Left ventricle myocardium inferior (tissue), 1 donor: ENCODE measurements at regions not wholly inside any gene's neighbourhood (a gene's known extent, or its start where the extent isn't known, plus 50 kb on each side); places are given as distances from the start of the nearest gene placed in this dataset.

ENCODE experiments used
- DNase-seq: peaks from one replicate; pipeline ENCODE4 v3.0.0-alpha.2; 2020
- H3K27ac ChIP-seq: fragments of 200-600 bp; replicated peaks from 2 replicates; pipeline ENCODE4 v1.8.0; 2021
- H3K27me3 ChIP-seq: fragments of 200-600 bp; 2 replicates; pipeline ENCODE4 v1.8.0; 2021; ENCODE audit warnings: low read depth
- H3K36me3 ChIP-seq: fragments of 200-600 bp; 2 replicates; pipeline ENCODE4 v1.8.0; 2021
- H3K4me1 ChIP-seq: fragments of 200-600 bp; 2 replicates; pipeline ENCODE4 v1.8.0; 2021
- H3K4me3 ChIP-seq: fragments of 200-600 bp; 2 replicates; pipeline ENCODE4 v1.8.0; 2021; ENCODE audit warnings: mild to moderate bottlenecking, moderate library complexity
- H3K9me3 ChIP-seq: fragments of 200-600 bp; replicated peaks from 2 replicates; pipeline ENCODE4 v1.8.0; 2021
- intact Hi-C: fragments of 100-400 bp; cut with micrococcal nuclease; formaldehyde crosslinking; loops from one replicate; pipeline ENCODE4 v1.11.0; 2022
- TF ChIP-seq, protein P1 (sequence below): fragments of 200-600 bp; IDR thresholded peaks from 2 replicates; pipeline ENCODE4 v1.8.0; 2021; ENCODE audit warnings: antibody characterized with exemption, mild to moderate bottlenecking, borderline replicate concordance
- donor health status: DM: no; HTN: yes; CAD: no; lungs with severe emphysema.

DNA sequence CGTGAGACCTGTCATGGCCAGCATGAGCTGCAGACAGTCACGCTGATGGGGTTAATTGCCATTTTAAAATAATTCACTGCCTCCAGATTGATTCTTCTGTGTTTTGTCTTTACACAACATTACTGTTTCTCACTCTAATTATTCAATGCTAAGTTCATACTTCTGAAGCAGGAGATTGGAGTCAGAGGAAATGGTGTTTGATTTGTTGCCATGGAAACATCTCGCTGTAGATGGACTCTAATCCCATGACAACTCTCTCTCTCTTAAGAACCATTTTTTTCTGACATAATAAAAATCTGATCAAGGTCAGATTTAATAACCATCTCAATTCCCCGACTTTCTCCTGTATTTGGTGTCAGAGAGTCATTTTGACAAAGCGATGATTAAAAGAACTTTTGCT, 209.0 kb downstream of the IDS start:
- H3K4me3 ChIP-seq = no peak overlapping the region
- DNase-seq = no peak
- H3K4me1 ChIP-seq = no peaks in the 10 kb centered on the region
- no peaks in the 10 kb centered on the region for H3K27me3 ChIP-seq
- TF ChIP-seq, protein P1, sequence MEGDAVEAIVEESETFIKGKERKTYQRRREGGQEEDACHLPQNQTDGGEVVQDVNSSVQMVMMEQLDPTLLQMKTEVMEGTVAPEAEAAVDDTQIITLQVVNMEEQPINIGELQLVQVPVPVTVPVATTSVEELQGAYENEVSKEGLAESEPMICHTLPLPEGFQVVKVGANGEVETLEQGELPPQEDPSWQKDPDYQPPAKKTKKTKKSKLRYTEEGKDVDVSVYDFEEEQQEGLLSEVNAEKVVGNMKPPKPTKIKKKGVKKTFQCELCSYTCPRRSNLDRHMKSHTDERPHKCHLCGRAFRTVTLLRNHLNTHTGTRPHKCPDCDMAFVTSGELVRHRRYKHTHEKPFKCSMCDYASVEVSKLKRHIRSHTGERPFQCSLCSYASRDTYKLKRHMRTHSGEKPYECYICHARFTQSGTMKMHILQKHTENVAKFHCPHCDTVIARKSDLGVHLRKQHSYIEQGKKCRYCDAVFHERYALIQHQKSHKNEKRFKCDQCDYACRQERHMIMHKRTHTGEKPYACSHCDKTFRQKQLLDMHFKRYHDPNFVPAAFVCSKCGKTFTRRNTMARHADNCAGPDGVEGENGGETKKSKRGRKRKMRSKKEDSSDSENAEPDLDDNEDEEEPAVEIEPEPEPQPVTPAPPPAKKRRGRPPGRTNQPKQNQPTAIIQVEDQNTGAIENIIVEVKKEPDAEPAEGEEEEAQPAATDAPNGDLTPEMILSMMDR = no peak
- H3K36me3 ChIP-seq = no peaks in the 10 kb centered on the region
- intact Hi-C loops = no loop called here
- no peaks in the 10 kb centered on the region for H3K9me3 ChIP-seq
- no peak overlapping the region for H3K27ac ChIP-seq

DNA sequence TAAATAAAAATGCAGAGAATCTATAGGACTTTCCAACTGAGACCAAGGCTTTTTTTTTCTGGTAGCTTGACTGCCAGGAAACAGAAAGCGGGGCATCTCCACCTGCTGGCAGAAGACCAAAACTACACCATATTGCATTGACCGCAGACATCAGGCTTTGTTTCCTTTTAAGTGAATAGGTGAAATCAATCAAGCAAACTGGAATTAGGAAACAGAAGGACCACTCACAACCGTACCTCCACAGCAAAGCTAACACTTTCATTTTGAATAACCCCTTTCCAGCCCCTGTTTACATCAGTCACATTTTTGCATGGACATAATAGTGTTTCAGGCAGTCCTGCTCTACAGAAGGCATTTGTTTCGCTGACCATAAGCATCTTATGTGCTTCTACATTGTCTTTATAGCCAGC, 218.2 kb downstream of the IDS start:
- intact Hi-C loops = no loop called here
- H3K27me3 ChIP-seq = no peaks in the 10 kb centered on the region
- no peak for DNase-seq

DNA sequence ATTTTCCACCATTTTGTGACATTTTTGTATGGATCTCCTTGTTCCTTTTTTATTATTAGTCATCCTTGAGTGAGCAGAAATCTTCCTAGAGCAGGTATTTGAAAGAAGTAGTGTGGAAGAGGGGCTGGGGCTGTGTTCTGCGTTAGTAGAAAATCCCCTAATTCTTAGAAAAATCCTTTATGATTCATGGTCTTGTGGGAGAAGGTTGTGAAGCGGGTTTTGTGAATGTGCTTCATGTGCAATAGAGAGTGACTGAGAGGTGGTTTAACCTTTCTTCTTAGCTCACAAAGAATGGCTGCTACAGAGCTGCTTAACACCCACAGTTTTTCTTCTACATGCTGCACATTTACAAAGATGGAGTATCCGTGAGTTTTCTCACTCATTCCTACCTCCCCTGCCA, 220.5 kb downstream of the IDS start:
- no peaks in the 10 kb centered on the region for H3K9me3 ChIP-seq
- TF ChIP-seq, protein P1 = no peak
- no peak overlapping the region for H3K27ac ChIP-seq
- no peaks in the 10 kb centered on the region for H3K27me3 ChIP-seq
- DNase-seq = no peak
- no peak overlapping the region for H3K4me3 ChIP-seq
- H3K36me3 ChIP-seq = no peaks in the 10 kb centered on the region
- intact Hi-C loops = no loop called here
- H3K4me1 ChIP-seq = no peaks in the 10 kb centered on the region

More for the DNA sequence above, 218.2 kb downstream of the IDS start:
- Histone ChIP-seq H3K9me3 (no peaks in the 10 kb centered on the region), H3K4me1 (no peaks in the 10 kb centered on the region), H3K36me3 (no peaks in the 10 kb centered on the region), H3K4me3 (no peak overlapping the region), H3K27ac (no peak overlapping the region)
- TF ChIP-seq, protein P1 = peak; percentile 63

DNA sequence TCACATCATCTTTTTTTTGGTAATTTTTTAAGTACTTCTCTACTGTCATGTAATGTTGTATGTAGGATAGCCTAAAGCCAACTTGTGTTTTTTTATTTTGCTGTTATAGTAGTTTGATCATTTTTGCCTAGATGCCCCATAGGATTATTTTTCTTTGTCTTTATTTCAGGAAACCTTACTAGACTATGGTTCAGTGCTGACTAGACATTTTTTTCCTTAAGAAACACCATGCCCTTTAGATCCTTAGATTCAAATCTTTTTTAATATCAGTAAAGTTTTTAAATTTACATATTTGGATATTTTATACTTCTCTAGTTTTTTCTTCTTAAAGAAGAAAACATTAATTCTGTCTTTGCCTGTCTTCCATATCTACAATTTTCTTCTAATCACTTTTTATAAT, 221.3 kb downstream of the IDS start:
- Histone ChIP-seq H3K4me1 (no peaks in the 10 kb centered on the region), H3K36me3 (no peaks in the 10 kb centered on the region), H3K4me3 (no peak overlapping the region), H3K27me3 (no peaks in the 10 kb centered on the region), H3K27ac (no peak overlapping the region), H3K9me3 (no peaks in the 10 kb centered on the region)
- no peak for DNase-seq
- intact Hi-C loops = no loop called here
- TF ChIP-seq, protein P1 = no peak

DNA sequence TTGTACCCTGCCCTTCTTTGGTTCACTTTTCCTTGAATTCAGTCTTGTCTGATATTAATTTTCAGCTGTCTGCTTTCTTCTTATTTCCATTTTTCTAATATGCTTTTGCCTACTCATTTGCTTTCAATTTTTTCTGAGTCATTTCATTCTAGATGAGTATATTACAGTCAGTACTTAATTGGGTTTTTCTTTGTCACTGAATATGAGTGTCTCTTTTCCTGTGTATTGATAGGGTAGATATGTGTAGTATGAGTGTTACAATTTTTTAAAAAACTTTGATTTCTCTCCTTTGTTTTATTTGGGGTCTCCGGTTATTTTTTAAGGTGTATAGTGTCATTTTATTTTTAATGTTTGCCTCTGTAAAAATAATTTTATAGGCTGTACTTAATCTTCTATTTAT, 222.2 kb downstream of the IDS start:
- no peak for DNase-seq
- Histone ChIP-seq H3K27ac (no peak overlapping the region), H3K4me3 (no peak overlapping the region), H3K27me3 (no peaks in the 10 kb centered on the region), H3K36me3 (no peaks in the 10 kb centered on the region), H3K9me3 (no peaks in the 10 kb centered on the region), H3K4me1 (no peaks in the 10 kb centered on the region)
- intact Hi-C loops = no loop called here
- TF ChIP-seq, protein P1 = no peak

DNA sequence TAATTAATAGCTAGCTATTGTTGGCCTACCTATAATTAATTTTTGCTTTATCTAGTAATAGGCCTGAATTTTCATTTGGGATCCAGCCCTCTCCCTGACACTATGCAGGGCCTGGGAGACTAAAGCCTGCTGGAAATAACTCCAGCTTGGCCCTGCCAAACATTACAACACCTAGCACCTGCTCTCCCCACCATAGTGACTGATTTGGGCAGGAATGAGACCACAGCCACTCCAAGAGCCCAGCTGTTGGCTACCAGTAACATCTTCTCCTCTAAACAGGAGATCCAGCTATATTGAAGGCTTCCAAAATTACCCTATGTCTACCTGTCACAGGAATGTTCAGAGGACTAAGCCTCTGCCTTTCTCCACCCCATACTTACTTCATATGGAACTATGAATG, 225.1 kb downstream of the IDS start:
- Histone ChIP-seq H3K36me3 (no peaks in the 10 kb centered on the region), H3K27ac (no peak overlapping the region), H3K4me3 (no peak overlapping the region), H3K4me1 (no peaks in the 10 kb centered on the region), H3K27me3 (no peaks in the 10 kb centered on the region), H3K9me3 (no peaks in the 10 kb centered on the region)
- DNase-seq = no peak
- TF ChIP-seq, protein P1 = no peak
- intact Hi-C loops = no loop called here
